DLD1 (cell line): ENCODE measurements at regions not wholly inside any gene's neighbourhood (a gene's known extent, or its start where the extent isn't known, plus 50 kb on each side); places are given as distances from the start of the nearest gene placed in this dataset.
"Not testable (repeated sequence)": the region's sequence is repeated elsewhere in the genome, so short reads cannot be mapped to it uniquely, and the experiment has no call there.

ENCODE experiments used
- in situ Hi-C: cut with HindIII; loops from 2 replicates; pipeline ENCODE4 v1.10.0; 2017; ENCODE audit warnings: low sequenced_read_pairs

- in situ Hi-C loops, result no loop called here
Measured at GRCh38 chr1:163471779-163472650, 150.3 kb downstream of the NUF2 start.

GRCh38 chr1:163472651-163473248, 151.0 kb downstream of the NUF2 start:
- in situ Hi-C loops, result no loop called here

GRCh38 chr1:163477276-163477830, 155.6 kb downstream of the NUF2 start:
- in situ Hi-C loops, result no loop called here

- in situ Hi-C loops, result not testable (repeated sequence)
Measured at GRCh38 chr1:163498391-163499330, 176.9 kb downstream of the NUF2 start.

- in situ Hi-C loops, result no loop called here
Measured at GRCh38 chr1:163504331-163504978, 182.7 kb downstream of the NUF2 start.

GRCh38 chr1:163509114-163509513, 187.4 kb downstream of the NUF2 start:
- in situ Hi-C loops, result no loop called here

GRCh38 chr1:163512349-163512989, 190.7 kb downstream of the NUF2 start:
- in situ Hi-C loops, result no loop called here

GRCh38 chr1:163523375-163524029, 201.7 kb downstream of the NUF2 start:
- in situ Hi-C loops, result no loop called here

- in situ Hi-C loops, result no loop called here
Measured at GRCh38 chr1:163528710-163529348, 207.1 kb downstream of the NUF2 start.

GRCh38 chr1:163531345-163531744, 209.6 kb downstream of the NUF2 start:
- in situ Hi-C loops, result no loop called here

- in situ Hi-C loops, result no loop called here
Measured at GRCh38 chr1:163535401-163535800, 213.6 kb downstream of the NUF2 start.

- in situ Hi-C loops, result no loop called here
Measured at GRCh38 chr1:163535807-163536206, 214.1 kb downstream of the NUF2 start.

GRCh38 chr1:163537809-163538208, 216.1 kb downstream of the NUF2 start:
- in situ Hi-C loops, result no loop called here

GRCh38 chr1:163538667-163539066, 216.9 kb downstream of the NUF2 start:
- in situ Hi-C loops, result no loop called here

- in situ Hi-C loops, result no loop called here
Measured at GRCh38 chr1:163540727-163541126, 219.0 kb downstream of the NUF2 start.

- in situ Hi-C loops, result no loop called here
Measured at GRCh38 chr1:163544441-163544840, 222.7 kb downstream of the NUF2 start.

- in situ Hi-C loops, result no loop called here
Measured at GRCh38 chr1:163558162-163558561, 236.4 kb downstream of the NUF2 start.

GRCh38 chr1:163561580-163562295, 240.0 kb downstream of the NUF2 start:
- in situ Hi-C loops, result no loop called here
